Astrocyte of the cerebellum (primary cell): ENCODE measurements at regions not wholly inside any gene's neighbourhood (a gene's known extent, or its start where the extent isn't known, plus 50 kb on each side); places are given as distances from the start of the nearest gene placed in this dataset.
A peak's percentile ranks its signal among the peaks of the same experiment; 100 is the strongest.

ENCODE experiments used
- DNase-seq: peaks from one replicate; pipeline ENCODE4 v3.0.0-alpha.2; 2011; ENCODE audit warnings: low read depth
- H3K4me3 ChIP-seq: 2 replicates; pipeline ENCODE4 v1.5.1; 2011; ENCODE audit warnings: mild to moderate bottlenecking, low read depth, low read length, moderate library complexity
- in situ Hi-C: cut with HindIII; loops from 2 replicates; pipeline ENCODE4 v1.10.0; 2017; ENCODE audit warnings: low sequenced_read_pairs
- TF ChIP-seq, protein P1 (sequence below): IDR thresholded peaks from 2 replicates; pipeline ENCODE4 v1.5.1; 2012; ENCODE audit warnings: low read length, low read depth, moderate library complexity, mild to moderate bottlenecking; ENCODE audit errors: missing control alignments

DNA sequence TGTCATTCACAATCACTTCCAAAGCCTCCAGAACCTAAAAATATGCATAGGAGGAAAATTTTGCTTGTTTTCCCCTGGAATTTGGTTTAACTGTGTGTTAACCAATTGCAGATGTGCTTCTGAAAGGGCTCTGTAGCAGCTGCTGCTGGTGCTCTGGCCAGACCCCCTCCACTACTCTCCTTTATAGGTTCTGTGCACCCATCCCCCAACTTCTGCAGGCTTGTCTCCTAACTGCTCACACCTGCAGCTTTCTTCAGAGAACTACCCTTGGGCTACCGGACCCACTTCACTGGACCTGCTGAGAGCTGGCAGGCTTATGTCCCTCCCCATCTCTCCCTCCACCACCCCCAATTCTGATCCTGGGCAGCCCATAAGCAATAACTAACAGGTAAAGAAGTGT, 662.1 kb upstream of the DIPK2B start:
- DNase-seq: no peak
- in situ Hi-C loops: no loop called here
- no peak overlapping the region for H3K4me3 ChIP-seq
- TF ChIP-seq, protein P1, sequence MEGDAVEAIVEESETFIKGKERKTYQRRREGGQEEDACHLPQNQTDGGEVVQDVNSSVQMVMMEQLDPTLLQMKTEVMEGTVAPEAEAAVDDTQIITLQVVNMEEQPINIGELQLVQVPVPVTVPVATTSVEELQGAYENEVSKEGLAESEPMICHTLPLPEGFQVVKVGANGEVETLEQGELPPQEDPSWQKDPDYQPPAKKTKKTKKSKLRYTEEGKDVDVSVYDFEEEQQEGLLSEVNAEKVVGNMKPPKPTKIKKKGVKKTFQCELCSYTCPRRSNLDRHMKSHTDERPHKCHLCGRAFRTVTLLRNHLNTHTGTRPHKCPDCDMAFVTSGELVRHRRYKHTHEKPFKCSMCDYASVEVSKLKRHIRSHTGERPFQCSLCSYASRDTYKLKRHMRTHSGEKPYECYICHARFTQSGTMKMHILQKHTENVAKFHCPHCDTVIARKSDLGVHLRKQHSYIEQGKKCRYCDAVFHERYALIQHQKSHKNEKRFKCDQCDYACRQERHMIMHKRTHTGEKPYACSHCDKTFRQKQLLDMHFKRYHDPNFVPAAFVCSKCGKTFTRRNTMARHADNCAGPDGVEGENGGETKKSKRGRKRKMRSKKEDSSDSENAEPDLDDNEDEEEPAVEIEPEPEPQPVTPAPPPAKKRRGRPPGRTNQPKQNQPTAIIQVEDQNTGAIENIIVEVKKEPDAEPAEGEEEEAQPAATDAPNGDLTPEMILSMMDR: no peak

DNA sequence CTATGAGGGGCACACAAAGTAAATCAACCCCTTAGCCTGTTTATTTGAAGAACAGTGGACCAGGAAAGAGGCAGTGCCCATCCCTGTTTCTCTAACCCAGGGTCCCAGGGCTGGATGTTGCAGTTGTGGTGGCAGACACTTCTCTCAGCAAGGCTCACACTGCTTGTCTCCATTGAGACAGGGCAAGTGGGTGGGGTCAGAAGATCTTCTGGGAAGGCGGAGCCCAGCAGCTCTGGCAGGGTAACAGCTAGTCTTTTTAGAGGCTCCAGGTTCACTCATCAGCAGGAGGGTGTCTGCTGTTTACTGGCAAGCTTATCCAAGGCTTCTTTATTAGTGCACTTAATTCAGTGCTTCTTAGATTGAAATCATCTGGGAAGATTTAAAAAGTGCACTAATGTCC, 659.8 kb upstream of the DIPK2B start:
- H3K4me3 ChIP-seq: no peak overlapping the region
- DNase-seq: no peak
- TF ChIP-seq, protein P1: no peak
- in situ Hi-C loops: no loop called here

DNA sequence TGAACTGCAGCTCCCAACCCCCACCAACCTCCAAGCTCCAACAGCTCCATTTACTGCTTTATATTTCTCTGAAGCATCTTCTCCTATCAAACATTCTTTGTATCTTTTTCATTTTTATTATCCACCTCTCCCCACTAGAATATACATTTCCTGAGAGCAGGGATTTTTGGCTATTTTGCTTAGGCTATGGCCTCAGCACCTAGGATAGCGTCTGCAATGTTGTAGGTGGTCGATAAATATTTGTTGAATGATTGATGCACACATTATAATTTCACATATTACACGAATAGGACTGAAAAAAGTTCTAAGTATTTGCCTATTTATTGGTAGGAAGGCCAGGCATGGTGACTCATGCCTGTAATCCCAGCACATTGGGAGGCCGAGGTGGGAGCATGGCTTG, 658.7 kb upstream of the DIPK2B start:
- in situ Hi-C loops: no loop called here
- TF ChIP-seq, protein P1: no peak
- H3K4me3 ChIP-seq: no peak overlapping the region
- DNase-seq: no peak

DNA sequence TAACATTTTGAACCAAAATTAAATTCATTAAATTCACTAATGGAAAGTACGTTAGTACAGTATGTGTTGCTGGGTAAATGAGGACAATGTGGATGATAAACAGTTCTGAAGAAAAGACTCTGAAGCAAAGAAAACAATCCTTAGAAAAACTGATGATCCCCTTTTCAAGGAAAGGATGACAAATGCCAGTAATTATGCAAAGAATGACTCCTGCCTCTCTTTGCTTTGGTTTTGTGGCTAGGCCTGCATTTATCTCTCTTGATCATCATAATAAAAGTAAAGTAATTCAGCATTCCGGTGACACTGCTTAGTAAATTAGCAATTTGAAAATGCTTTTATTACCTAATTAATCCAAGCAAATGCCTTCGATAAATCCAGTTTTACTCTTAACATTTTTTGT, 652.2 kb upstream of the DIPK2B start:
- TF ChIP-seq, protein P1: no peak
- in situ Hi-C loops: no loop called here
- DNase-seq: no peak
- no peak overlapping the region for H3K4me3 ChIP-seq

DNA sequence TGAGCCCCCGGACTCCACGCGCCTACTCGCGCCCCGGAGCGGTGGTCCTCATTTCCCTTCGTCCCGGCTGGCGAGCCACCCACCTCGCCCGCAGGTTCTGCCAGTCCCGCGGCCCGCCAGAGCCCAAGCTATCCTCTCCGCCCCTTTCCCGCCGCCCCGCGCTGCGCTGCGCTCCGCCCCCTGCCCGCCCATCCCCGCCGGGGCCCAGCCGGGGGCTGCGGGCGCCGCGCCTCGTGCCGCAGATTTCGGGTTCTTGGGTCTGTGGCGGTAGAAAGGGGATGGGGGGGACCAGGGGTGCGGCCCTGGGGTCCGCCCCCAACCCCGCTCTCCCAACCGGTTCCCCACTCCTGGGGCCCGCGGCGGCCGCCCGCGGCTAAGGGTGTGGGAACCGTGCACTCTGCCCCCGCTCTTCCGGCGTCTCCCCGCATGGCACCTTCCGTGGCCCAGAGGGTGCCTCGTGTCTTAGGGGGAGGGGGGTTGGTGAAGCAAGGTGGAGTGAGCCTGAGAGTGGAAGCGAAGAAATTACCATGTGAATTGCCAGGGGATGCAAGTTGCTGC, 650.8 kb upstream of the DIPK2B start:
- TF ChIP-seq, protein P1: no peak
- H3K4me3 ChIP-seq: peak overlapping the region; percentile 74
- in situ Hi-C loops: no loop called here
- DNase-seq: no peak

DNA sequence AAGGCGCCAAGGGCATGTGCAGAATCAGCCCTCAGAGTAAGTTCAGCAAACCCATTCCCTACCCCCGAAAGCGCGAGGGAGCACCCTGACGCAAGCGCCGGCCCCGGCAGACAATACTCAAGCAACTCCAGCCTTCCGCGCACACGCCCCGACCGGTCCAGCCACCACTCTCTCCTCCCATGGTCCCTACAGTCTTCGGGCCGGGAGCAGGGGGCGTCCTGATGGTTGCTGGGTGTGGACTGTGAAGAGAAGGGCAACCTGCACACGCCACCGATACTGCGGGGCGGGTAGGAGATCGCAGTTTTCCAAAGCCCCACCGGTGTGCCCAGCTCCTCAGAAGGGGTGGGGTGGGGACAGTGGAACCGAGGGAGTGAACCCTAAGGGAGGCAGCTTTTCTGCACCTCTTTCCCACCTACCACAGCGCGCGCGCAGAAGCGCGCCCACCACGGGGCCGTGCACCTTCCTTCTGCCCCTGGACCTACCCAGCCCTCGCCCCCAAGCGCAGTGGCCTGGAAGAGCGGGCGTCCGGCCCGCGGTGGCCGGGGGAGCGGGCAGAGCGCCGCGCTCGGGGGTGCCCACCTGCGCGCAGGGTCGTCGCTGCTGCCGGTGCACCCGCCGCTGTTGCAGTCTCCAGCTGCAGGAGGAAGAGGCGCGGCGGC, 650.2 kb upstream of the DIPK2B start:
- TF ChIP-seq, protein P1: no peak
- DNase-seq: no peak
- in situ Hi-C loops: no loop called here

More for the DNA sequence above, 650.2 kb upstream of the DIPK2B start:
- peak overlapping the region; percentile 74 for H3K4me3 ChIP-seq
